ENCODE measurements at regions not wholly inside any gene's neighbourhood (a gene's known extent, or its start where the extent isn't known, plus 50 kb on each side); places are given as distances from the start of the nearest gene placed in this dataset.

- DNase-seq (ENCODE audit: low read depth in 2 of 2): no peak
These were observed 118.5 kb upstream of the ADCY1 start for GRCh38 chr7:45455662-45456061.

- no peak for DNase-seq (ENCODE audit: low read depth in 2 of 2)
These were observed 118.1 kb upstream of the ADCY1 start for GRCh38 chr7:45456105-45456504.

DNA sequence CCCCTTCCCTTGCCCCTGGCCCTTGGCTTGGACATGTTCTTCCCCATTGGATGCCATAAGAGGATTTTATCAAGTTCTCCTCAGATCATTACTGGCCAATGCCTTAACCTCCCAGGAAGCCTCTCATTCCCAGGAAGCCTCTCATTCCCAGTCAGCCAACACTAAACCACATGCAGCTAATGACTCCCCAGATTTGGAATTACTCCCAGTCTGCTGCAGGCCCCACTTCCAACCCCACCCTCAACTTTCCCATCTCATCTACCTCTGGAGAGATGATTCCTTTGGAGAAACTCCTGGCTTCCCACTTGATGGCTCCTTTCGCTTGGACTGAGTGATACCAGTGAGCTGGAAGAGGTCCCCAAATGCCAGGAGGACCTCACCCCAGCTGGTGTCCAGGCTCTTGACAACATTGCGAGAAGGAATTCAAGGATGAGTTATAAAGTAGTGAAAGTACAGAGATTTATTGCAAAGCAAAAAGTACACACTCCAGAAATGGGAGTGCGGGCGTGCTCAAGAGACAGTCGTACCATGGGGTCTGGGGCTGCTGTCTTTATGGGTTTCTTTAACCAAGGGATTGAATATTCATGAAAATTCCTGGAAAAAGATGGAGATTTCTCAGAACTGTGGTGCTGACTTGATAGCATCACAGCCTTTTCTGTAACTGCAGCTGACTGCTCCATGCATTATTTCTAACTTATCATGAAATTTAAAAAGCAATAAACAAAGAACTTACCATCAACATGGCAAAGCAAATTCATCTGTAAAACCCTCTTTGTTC, 117.2 kb upstream of the ADCY1 start:
- DNase-seq (ENCODE audit: low read depth in 2 of 2): no peak

DNA sequence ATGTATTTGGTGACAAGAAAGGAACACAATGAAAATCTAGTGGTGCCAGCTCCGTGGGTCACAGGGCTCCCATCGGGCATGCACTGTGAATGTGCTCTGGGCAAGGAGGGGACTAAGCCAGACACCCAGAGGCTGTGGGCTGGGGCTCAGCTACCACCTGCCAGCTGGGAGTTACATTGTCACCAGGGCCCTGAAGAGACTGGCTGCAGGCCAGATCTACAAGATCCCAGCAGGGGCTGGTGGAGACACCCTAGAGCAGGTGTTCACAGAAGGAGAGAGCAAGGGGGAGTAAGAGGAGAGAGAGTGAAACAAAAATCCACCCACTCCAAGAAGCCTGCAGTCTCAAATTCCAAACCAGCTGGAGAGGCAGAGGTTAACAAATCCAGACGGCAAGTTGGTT, 116.6 kb upstream of the ADCY1 start:
- no peak for DNase-seq (ENCODE audit: low read depth in 2 of 2)

GRCh38 chr7:45459476-45459875, 114.7 kb upstream of the ADCY1 start:
- no peak for DNase-seq (ENCODE audit: low read depth in 2 of 2)

DNA sequence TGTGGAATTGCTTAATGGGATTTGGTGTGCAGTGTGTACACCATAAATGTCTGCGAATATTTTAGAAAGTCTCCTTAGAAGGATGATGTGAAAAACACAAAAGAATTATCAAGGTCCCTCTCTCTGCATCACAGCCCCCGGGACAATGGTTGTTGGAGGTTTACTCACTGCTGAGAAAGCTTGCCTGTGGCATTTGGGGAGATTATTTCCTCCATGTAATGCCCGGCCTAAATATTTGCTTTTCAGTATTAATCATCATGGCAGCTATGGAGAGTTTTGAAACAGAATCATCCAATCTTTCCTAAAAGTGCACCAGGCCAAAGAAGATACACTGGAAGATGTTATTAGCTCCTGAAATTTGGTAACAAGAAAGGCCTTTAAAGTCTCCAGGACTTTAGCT, 113.8 kb upstream of the ADCY1 start:
- DNase-seq (ENCODE audit: low read depth in 2 of 2): no peak

- no peak for DNase-seq (ENCODE audit: low read depth in 2 of 2)
These were observed 113.1 kb upstream of the ADCY1 start for GRCh38 chr7:45461026-45461425.

GRCh38 chr7:45469103-45469502, 105.1 kb upstream of the ADCY1 start:
- DNase-seq (ENCODE audit: low read depth in 2 of 2): no peak

- no peak for DNase-seq (ENCODE audit: low read depth in 2 of 2)
These were observed 104.1 kb upstream of the ADCY1 start for GRCh38 chr7:45470031-45470430.

GRCh38 chr7:45479781-45480180, 94.4 kb upstream of the ADCY1 start:
- no peak for DNase-seq (ENCODE audit: low read depth in 2 of 2)

GRCh38 chr7:45482451-45482850, 91.7 kb upstream of the ADCY1 start:
- no peak for DNase-seq (ENCODE audit: low read depth in 2 of 2)

GRCh38 chr7:45484094-45484493, 90.1 kb upstream of the ADCY1 start:
- no peak for DNase-seq (ENCODE audit: low read depth in 2 of 2)

- DNase-seq (ENCODE audit: low read depth in 2 of 2): no peak
These were observed 87.6 kb upstream of the ADCY1 start for GRCh38 chr7:45486575-45486974.

- no peak for DNase-seq (ENCODE audit: low read depth in 2 of 2)
These were observed 79.3 kb upstream of the ADCY1 start for GRCh38 chr7:45494885-45495284.

GRCh38 chr7:45495618-45496017, 78.5 kb upstream of the ADCY1 start:
- DNase-seq (ENCODE audit: low read depth in 2 of 2): no peak

GRCh38 chr7:45500257-45500656, 73.9 kb upstream of the ADCY1 start:
- DNase-seq (ENCODE audit: low read depth in 2 of 2): no peak

DNA sequence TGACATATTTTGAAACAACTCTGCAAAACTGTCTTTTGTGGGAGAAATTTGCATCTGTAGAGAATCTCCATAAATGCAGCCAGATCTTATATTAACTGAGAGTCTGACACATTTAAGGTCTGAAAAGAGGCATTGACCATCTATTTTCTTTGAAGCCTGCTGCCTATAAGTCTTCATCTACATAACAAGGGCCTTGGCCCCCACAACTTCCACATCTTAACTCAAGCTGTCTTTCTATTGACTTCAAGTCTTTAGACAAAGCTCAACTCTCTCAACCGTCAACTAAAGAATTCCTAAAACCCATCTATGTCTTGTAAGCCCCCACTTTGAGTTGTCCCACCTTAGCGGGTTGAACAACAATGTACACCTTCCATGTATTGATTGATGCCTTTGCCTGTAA, 72.4 kb upstream of the ADCY1 start:
- no peak for DNase-seq (ENCODE audit: low read depth in 2 of 2)

- no peak for DNase-seq (ENCODE audit: low read depth in 2 of 2)
These were observed 68.1 kb upstream of the ADCY1 start for GRCh38 chr7:45506059-45506458.

GRCh38 chr7:45509222-45509621, 64.9 kb upstream of the ADCY1 start:
- no peak for DNase-seq (ENCODE audit: low read depth in 2 of 2)

DNA sequence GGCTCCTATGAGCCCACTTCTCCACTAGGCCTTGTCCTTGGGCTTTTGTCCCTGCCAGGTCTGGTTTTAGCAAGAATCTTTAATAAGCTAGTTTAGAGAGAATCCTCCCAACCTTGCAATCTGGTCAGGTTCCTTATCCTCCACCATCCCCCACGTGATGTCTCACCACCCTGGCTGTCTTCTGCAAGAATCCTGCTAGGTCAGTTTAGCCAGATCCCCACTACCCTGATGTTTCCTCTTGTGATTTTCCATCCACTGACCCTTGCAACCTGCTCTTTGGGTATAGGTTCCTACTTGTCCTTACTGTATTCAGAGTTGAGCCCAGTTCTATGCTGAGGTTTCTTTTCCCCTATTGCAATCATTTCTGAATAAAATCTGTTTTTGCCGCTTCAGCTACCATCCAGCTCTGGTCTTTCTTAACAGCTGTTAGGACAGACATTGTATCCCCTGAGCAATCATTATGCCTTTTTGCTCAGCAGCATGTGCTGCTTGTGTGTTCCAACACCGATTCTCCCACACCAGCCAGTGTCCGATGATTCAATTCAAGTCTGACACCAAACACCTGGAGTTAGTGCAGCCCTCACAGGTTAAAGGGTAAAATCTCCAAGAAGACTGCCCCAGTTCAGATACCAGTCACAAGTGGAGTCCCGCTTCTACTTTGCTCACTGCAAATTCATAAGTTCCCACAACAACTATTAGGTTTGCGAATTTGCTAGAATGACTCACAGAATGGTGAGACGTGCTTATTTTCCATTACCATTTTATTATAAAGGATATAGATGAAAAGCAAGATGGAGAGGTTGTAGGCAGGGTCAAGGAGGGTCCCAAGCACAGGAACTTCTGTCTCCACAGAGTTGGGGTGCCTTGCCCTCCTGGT, 62.2 kb upstream of the ADCY1 start:
- DNase-seq (ENCODE audit: low read depth in 2 of 2): no peak

- no peak for DNase-seq (ENCODE audit: low read depth in 2 of 2)
These were observed 59.2 kb upstream of the ADCY1 start for GRCh38 chr7:45514944-45515343.

DNA sequence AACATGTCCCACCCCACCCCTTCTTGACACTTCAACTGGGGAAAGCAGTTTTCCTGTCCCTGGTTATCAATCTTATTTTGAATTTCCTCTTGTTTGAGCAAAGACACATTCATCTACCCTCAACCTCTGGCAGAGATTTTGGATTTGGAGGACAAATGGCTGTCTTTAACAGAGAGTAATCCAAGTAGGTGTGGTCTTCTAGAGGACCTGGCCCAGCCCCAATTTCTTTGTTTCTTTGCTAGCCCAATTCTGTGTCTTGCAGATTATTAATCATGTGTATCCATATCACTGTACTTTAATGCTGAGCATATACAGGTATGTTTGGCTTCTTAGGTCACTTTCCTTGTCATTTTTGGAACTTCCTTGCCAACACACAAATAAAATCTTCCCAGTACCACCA, 58.8 kb upstream of the ADCY1 start:
- no peak for DNase-seq (ENCODE audit: low read depth in 2 of 2)

All from stimulated activated CD4-positive, alpha-beta T cell treated with anti-CD3 and anti-CD28 coated beads, Interleukin-1b, Interleukin-23, amount 100 ng/mL, for 4 hours (primary cell).